Common myeloid progenitor, CD34-positive (primary cell): ENCODE measurements at regions not wholly inside any gene's neighbourhood (a gene's known extent, or its start where the extent isn't known, plus 50 kb on each side); places are given as distances from the start of the nearest gene placed in this dataset.

ENCODE experiments used
- CTCF ChIA-PET: fragments of 350-600 bp; sonication (Branson Sonifier 250); formaldehyde crosslinking; loops from one replicate; lab custom pipeline; 2021; ENCODE audit warnings: antibody characterized with exemption; lab: Charles Lee
- POLR2A ChIA-PET: fragments of 350-600 bp; sonication (Branson Sonifier 250); formaldehyde crosslinking; loops from one replicate; lab custom pipeline; 2021; ENCODE audit warnings: antibody characterized with exemption; lab: Charles Lee
- DNase-seq, 3 donors: peaks; one replicate each; pipeline versions ENCODE4 v3.0.0 to v3.0.0-alpha.2; 2013
- H3K27ac ChIP-seq, 2 experiments: 1 replicate in 1 of 2; 2 replicates in 1 of 2; pipeline ENCODE4 v1.7.0; 2013; ENCODE audit warnings: inconsistent platforms in 2 of 2, low read length in 2 of 2, mild to moderate bottlenecking in 2 of 2, low read depth in 1 of 2, moderate library complexity in 1 of 2; ENCODE audit not compliant: severe bottlenecking in 2 of 2, insufficient read depth in 1 of 2, poor library complexity in 1 of 2
- H3K27me3 ChIP-seq, 5 experiments: replicated peaks in 2 of 5; 1 replicate in 3 of 5; 2 replicates in 2 of 5; pipeline versions ENCODE4 v1.6.1 to v1.7.0; 2013; ENCODE audit warnings: low read length in 4 of 5, mild to moderate bottlenecking in 2 of 5, moderate library complexity in 2 of 5, inconsistent platforms in 1 of 5; ENCODE audit not compliant: insufficient read depth in 5 of 5, control insufficient read depth in 4 of 5
- H3K36me3 ChIP-seq, 4 experiments: 1 replicate in 2 of 4; 2 replicates in 2 of 4; pipeline versions ENCODE4 v1.6.1 to v1.7.0; 2013; ENCODE audit warnings: low read length in 3 of 4, control low read depth in 1 of 4, mild to moderate bottlenecking in 1 of 4; ENCODE audit not compliant: control insufficient read depth in 4 of 4, insufficient read depth in 4 of 4
- H3K4me1 ChIP-seq, 4 experiments: 1 replicate in 3 of 4; 2 replicates in 1 of 4; pipeline versions ENCODE4 v1.6.1 to v1.7.1; 2013; ENCODE audit warnings: low read length in 3 of 4, mild to moderate bottlenecking in 3 of 4, control low read depth in 1 of 4, inconsistent platforms in 1 of 4, moderate library complexity in 1 of 4; ENCODE audit not compliant: control insufficient read depth in 4 of 4, insufficient read depth in 4 of 4; ENCODE audit errors: control extremely low read depth in 1 of 4
- H3K4me3 ChIP-seq, 7 experiments: 1 replicate in 4 of 7; 2 replicates in 3 of 7; pipeline versions ENCODE4 v1.5.1 to v1.7.0; 2013; ENCODE audit warnings: mild to moderate bottlenecking in 7 of 7, low read length in 6 of 7, moderate library complexity in 6 of 7, inconsistent platforms in 2 of 7, low read depth in 2 of 7, control low read depth in 1 of 7; ENCODE audit not compliant: insufficient read depth in 4 of 7, control insufficient read depth in 1 of 7; ENCODE audit errors: extremely low read depth in 1 of 7
- H3K9me3 ChIP-seq, 5 experiments: 1 replicate in 4 of 5; 2 replicates in 1 of 5; pipeline versions ENCODE4 v1.6.1 to v1.7.1; 2013; ENCODE audit warnings: low read length in 4 of 5, mild to moderate bottlenecking in 2 of 5, inconsistent platforms in 1 of 5, low read depth in 1 of 5, moderate library complexity in 1 of 5; ENCODE audit not compliant: control insufficient read depth in 4 of 5, insufficient read depth in 2 of 5; ENCODE audit errors: control extremely low read depth in 1 of 5
- WGBS: methylation state at CpG from one replicate; pipeline ENCODE4 v1.1.5; 2013; ENCODE audit not compliant: insufficient coverage; 5-methylcytosine and 5-hydroxymethylcytosine counted together

GRCh38 chr4:38396845-38397547, 267.0 kb upstream of the KLF3 start:
- Histone ChIP-seq H3K9me3 (peaks cover 0 to 8% (median 4%) of the 10 kb centered on the region in 5 experiments), H3K4me1 (no peaks in the 10 kb centered on the region), H3K27ac (no peak overlapping the region), H3K27me3 (no peaks in the 10 kb centered on the region), H3K4me3 (no peak overlapping the region), H3K36me3 (no peaks in the 10 kb centered on the region)
- DNase-seq = peak in 2 of 3 donors; percentile 45 to 76
- POLR2A ChIA-PET = no interaction called here
- CTCF ChIA-PET = interaction anchor here (0.9 kb wide), 1 partner anchor 9 kb away, joined by 4 read pairs; no protein-coding TSS in a partner anchor
- no CpG with 5 or more reads among the region's 4 CpGs for WGBS

GRCh38 chr4:38400946-38401345, 263.1 kb upstream of the KLF3 start:
- no peak for DNase-seq
- WGBS = 100% methylated on average over 1 of the region's 3 CpGs
- H3K9me3 ChIP-seq = peaks cover 0 to 3% (median 0%) of the 10 kb centered on the region in 5 experiments
- POLR2A ChIA-PET = no interaction called here
- CTCF ChIA-PET = no interaction called here
- no peaks in the 10 kb centered on the region for H3K36me3 ChIP-seq
- no peak overlapping the region for H3K27ac ChIP-seq
- H3K4me1 ChIP-seq = no peaks in the 10 kb centered on the region
- no peak overlapping the region for H3K4me3 ChIP-seq
- H3K27me3 ChIP-seq = no peaks in the 10 kb centered on the region

GRCh38 chr4:38406243-38406642, 257.8 kb upstream of the KLF3 start:
- ChIA-PET POLR2A (no interaction called here), CTCF (no interaction called here)
- no peaks in the 10 kb centered on the region for H3K36me3 ChIP-seq
- DNase-seq = no peak
- H3K4me1 ChIP-seq = no peaks in the 10 kb centered on the region
- peaks cover 0 to 2% (median 0%) of the 10 kb centered on the region in 5 experiments for H3K9me3 ChIP-seq
- no peaks in the 10 kb centered on the region for H3K27me3 ChIP-seq
- whole genome bisulfite sequencing = 95% methylated on average over 3 of the region's 3 CpGs
- H3K27ac ChIP-seq = no peak overlapping the region
- H3K4me3 ChIP-seq = no peak overlapping the region

- Histone ChIP-seq H3K4me1 (no peaks in the 10 kb centered on the region), H3K27ac (no peak overlapping the region), H3K4me3 (no peak overlapping the region), H3K27me3 (no peaks in the 10 kb centered on the region), H3K36me3 (no peaks in the 10 kb centered on the region), H3K9me3 (no peaks in the 10 kb centered on the region)
- ChIA-PET POLR2A (no interaction called here), CTCF (no interaction called here)
- no peak for DNase-seq
- 100% methylated on average over 2 of the region's 2 CpGs for WGBS
Observed at GRCh38 chr4:38409852-38410251, 254.1 kb upstream of the KLF3 start.

GRCh38 chr4:38411092-38411491, 252.9 kb upstream of the KLF3 start:
- WGBS = 100% methylated on average over 2 of the region's 4 CpGs
- no peak overlapping the region for H3K4me3 ChIP-seq
- no peak overlapping the region for H3K27ac ChIP-seq
- ChIA-PET CTCF (no interaction called here), POLR2A (no interaction called here)
- H3K9me3 ChIP-seq = no peaks in the 10 kb centered on the region
- no peaks in the 10 kb centered on the region for H3K36me3 ChIP-seq
- no peaks in the 10 kb centered on the region for H3K27me3 ChIP-seq
- DNase-seq = no peak
- H3K4me1 ChIP-seq = no peaks in the 10 kb centered on the region

GRCh38 chr4:38411981-38412536, 251.9 kb upstream of the KLF3 start:
- CTCF ChIA-PET = interaction anchor here (0.6 kb wide), 1 partner anchor 346 kb away, joined by 3 read pairs; no protein-coding TSS in a partner anchor
- 80% methylated on average over 5 of the region's 5 CpGs for WGBS
- no peaks in the 10 kb centered on the region for H3K36me3 ChIP-seq
- H3K4me3 ChIP-seq = no peak overlapping the region
- POLR2A ChIA-PET = no interaction called here
- no peaks in the 10 kb centered on the region for H3K27me3 ChIP-seq
- H3K27ac ChIP-seq = no peak overlapping the region
- DNase-seq = no peak
- no peaks in the 10 kb centered on the region for H3K4me1 ChIP-seq
- no peaks in the 10 kb centered on the region for H3K9me3 ChIP-seq

- no peaks in the 10 kb centered on the region for H3K4me1 ChIP-seq
- H3K4me3 ChIP-seq = no peak overlapping the region
- DNase-seq = no peak
- 100% methylated on average over 2 of the region's 2 CpGs for WGBS
- H3K36me3 ChIP-seq = no peaks in the 10 kb centered on the region
- no peaks in the 10 kb centered on the region for H3K27me3 ChIP-seq
- H3K9me3 ChIP-seq = no peaks in the 10 kb centered on the region
- no peak overlapping the region for H3K27ac ChIP-seq
- ChIA-PET POLR2A (no interaction called here), CTCF (no interaction called here)
Observed at GRCh38 chr4:38413524-38414341, 250.3 kb upstream of the KLF3 start.
